ENCODE measurements at regions not wholly inside any gene's neighbourhood (a gene's known extent, or its start where the extent isn't known, plus 50 kb on each side); places are given as distances from the start of the nearest gene placed in this dataset.
"Not testable (repeated sequence)": the region's sequence is repeated elsewhere in the genome, so short reads cannot be mapped to it uniquely, and the experiment has no call there.

DNA sequence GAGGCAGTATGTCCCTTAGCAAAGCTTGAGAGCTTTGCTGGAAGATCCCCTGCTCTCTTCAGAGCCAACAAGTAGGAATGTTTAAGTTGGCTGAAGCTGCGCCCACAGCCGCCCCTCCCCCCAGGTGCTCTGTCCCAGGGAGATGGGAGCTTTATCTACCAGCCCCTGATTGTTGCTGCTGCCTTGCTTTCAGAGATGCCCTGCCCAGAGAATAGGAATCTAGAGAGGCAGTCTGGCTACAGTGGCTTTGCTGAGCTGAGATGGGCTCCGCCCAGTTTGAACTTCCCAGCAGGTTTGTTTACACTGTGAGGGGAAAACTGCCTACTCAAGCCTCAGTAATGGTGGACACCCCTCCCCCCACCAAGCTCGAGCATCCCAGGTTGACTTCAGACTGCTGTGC, 423.6 kb downstream of the KCTD16 start:
- TF ChIP-seq, protein P1, sequence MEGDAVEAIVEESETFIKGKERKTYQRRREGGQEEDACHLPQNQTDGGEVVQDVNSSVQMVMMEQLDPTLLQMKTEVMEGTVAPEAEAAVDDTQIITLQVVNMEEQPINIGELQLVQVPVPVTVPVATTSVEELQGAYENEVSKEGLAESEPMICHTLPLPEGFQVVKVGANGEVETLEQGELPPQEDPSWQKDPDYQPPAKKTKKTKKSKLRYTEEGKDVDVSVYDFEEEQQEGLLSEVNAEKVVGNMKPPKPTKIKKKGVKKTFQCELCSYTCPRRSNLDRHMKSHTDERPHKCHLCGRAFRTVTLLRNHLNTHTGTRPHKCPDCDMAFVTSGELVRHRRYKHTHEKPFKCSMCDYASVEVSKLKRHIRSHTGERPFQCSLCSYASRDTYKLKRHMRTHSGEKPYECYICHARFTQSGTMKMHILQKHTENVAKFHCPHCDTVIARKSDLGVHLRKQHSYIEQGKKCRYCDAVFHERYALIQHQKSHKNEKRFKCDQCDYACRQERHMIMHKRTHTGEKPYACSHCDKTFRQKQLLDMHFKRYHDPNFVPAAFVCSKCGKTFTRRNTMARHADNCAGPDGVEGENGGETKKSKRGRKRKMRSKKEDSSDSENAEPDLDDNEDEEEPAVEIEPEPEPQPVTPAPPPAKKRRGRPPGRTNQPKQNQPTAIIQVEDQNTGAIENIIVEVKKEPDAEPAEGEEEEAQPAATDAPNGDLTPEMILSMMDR (IDR thresholded peaks at IDR 0.05; ENCODE audit: low read depth, low read length): not testable (repeated sequence)
- TF ChIP-seq, protein P2, sequence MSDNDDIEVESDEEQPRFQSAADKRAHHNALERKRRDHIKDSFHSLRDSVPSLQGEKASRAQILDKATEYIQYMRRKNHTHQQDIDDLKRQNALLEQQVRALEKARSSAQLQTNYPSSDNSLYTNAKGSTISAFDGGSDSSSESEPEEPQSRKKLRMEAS (IDR thresholded peaks at IDR 0.05; ENCODE audit: low read depth, low read length): not testable (repeated sequence)

Measured in NB4 (cell line).